ENCODE measurements at regions not wholly inside any gene's neighbourhood (a gene's known extent, or its start where the extent isn't known, plus 50 kb on each side); places are given as distances from the start of the nearest gene placed in this dataset.

DNA sequence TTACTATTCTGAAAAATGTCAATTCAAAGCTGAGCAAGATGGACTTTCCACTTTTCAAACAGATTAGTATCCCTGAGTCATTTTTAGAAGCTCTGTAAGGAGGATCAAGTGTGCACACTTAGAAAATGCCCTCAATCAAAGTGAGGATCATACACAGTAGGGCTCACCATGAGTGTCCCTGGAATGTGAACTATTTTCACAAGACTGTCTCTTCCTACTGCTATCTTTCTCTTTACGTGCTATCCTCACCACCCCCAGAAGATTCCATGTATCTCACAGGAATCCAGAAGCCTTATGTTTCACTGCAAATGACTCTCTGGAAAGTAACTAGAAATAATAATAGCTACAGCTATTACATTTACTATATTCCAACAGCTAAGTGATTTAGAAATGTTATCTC lies 349.9 kb upstream of the TGFBR2 start:
- Histone ChIP-seq H3K9me3 (ENCODE audit: control insufficient read depth, insufficient read depth, low read depth, low read length) (no peaks in the 10 kb centered on the region), H3K27ac (ENCODE audit: low read length) (no peak overlapping the region), H3K4me1 (ENCODE audit: control insufficient read depth, insufficient read depth, low read length) (no peaks in the 10 kb centered on the region), H3K36me3 (ENCODE audit: control insufficient read depth, insufficient read depth, low read length) (no peaks in the 10 kb centered on the region), H3K27me3 (ENCODE audit: control insufficient read depth, insufficient read depth, low read length) (no peaks in the 10 kb centered on the region), H3K4me3 (ENCODE audit: low read depth in 2 of 2, low read length in 2 of 2) (no peak overlapping the region)
- ChIA-PET CTCF (no interaction called here), POLR2A (no interaction called here)
- intact Hi-C loops (cut with micrococcal nuclease; ENCODE audit: unreplicated experiment) (no loop called here), in situ Hi-C loops (cut with HindIII; ENCODE audit: low pct_unique_long_range_greater_than_20kb, low sequenced_read_pairs) (no loop called here)
- no TSS peak for BruUV-seq (replicated peaks)
- DNase-seq (ENCODE audit: low read depth, low spot score) (no peak), ATAC-seq (no peak)
- TF ChIP-seq, protein P1, sequence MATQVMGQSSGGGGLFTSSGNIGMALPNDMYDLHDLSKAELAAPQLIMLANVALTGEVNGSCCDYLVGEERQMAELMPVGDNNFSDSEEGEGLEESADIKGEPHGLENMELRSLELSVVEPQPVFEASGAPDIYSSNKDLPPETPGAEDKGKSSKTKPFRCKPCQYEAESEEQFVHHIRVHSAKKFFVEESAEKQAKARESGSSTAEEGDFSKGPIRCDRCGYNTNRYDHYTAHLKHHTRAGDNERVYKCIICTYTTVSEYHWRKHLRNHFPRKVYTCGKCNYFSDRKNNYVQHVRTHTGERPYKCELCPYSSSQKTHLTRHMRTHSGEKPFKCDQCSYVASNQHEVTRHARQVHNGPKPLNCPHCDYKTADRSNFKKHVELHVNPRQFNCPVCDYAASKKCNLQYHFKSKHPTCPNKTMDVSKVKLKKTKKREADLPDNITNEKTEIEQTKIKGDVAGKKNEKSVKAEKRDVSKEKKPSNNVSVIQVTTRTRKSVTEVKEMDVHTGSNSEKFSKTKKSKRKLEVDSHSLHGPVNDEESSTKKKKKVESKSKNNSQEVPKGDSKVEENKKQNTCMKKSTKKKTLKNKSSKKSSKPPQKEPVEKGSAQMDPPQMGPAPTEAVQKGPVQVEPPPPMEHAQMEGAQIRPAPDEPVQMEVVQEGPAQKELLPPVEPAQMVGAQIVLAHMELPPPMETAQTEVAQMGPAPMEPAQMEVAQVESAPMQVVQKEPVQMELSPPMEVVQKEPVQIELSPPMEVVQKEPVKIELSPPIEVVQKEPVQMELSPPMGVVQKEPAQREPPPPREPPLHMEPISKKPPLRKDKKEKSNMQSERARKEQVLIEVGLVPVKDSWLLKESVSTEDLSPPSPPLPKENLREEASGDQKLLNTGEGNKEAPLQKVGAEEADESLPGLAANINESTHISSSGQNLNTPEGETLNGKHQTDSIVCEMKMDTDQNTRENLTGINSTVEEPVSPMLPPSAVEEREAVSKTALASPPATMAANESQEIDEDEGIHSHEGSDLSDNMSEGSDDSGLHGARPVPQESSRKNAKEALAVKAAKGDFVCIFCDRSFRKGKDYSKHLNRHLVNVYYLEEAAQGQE (IDR thresholded peaks at IDR 0.05; ENCODE audit: insufficient read depth in 1 of 2, low read depth in 2 of 2, low read length in 1 of 2), result no peak
- TF ChIP-seq POLR2AphosphoS5 (IDR thresholded peaks at IDR 0.05; ENCODE audit: low read depth, low read length), result no peak
- TF ChIP-seq SIN3A (IDR thresholded peaks at IDR 0.05; ENCODE audit: borderline replicate concordance, insufficient read depth, low read depth, low read length), result no peak
- TF ChIP-seq TCF7L2 (IDR thresholded peaks at IDR 0.05; ENCODE audit: low read depth, low read length), result no peak
- no peak for TF ChIP-seq CTCF (IDR thresholded peaks at IDR 0.05)

- intact Hi-C loops (cut with micrococcal nuclease; ENCODE audit: unreplicated experiment), result no loop called here
These were observed 347.7 kb upstream of the TGFBR2 start for GRCh38 chr3:30258426-30259392.

More at GRCh38 chr3:30258426-30259392, 347.7 kb upstream of the TGFBR2 start:
- H3K27ac ChIP-seq (ENCODE audit: low read length), result no peak overlapping the region; the same call in 1 of the 2 replicates
- no peaks in the 10 kb centered on the region for H3K9me3 ChIP-seq (ENCODE audit: control insufficient read depth, insufficient read depth, low read depth, low read length)
- ChIA-PET CTCF (no interaction called here), POLR2A (interaction anchor here (0.5 kb wide), 2 partner anchors 99 to 238 kb away, joined by 4 to 5 read pairs; no protein-coding TSS in a partner anchor)
- BruUV-seq (replicated peaks), result no TSS peak
- peak; percentile 47 for DNase-seq (ENCODE audit: low read depth, low spot score)
- H3K36me3 ChIP-seq (ENCODE audit: control insufficient read depth, insufficient read depth, low read length), result no peaks in the 10 kb centered on the region
- TF ChIP-seq, protein P1 (IDR thresholded peaks at IDR 0.05; ENCODE audit: insufficient read depth in 1 of 2, low read depth in 2 of 2, low read length in 1 of 2), result no peak
- TF ChIP-seq TCF7L2 (IDR thresholded peaks at IDR 0.05; ENCODE audit: low read depth, low read length) (peak; percentile 33; the same call in 1 of the 2 replicates), SIN3A (IDR thresholded peaks at IDR 0.05; ENCODE audit: borderline replicate concordance, insufficient read depth, low read depth, low read length) (no peak), POLR2AphosphoS5 (IDR thresholded peaks at IDR 0.05; ENCODE audit: low read depth, low read length) (peak; percentile 36; the same call in 1 of the 2 replicates), CTCF (IDR thresholded peaks at IDR 0.05) (no peak)
- in situ Hi-C loops (cut with HindIII; ENCODE audit: low pct_unique_long_range_greater_than_20kb, low sequenced_read_pairs), result no loop called here
- H3K4me3 ChIP-seq (ENCODE audit: low read depth in 2 of 2, low read length in 2 of 2), result no peak overlapping the region
- ATAC-seq, result peak; percentile 87
- H3K27me3 ChIP-seq (ENCODE audit: control insufficient read depth, insufficient read depth, low read length), result no peaks in the 10 kb centered on the region
- H3K4me1 ChIP-seq (ENCODE audit: control insufficient read depth, insufficient read depth, low read length), result no peaks in the 10 kb centered on the region

All from Panc1 (cell line).